ENCODE measurements at regions not wholly inside any gene's neighbourhood (a gene's known extent, or its start where the extent isn't known, plus 50 kb on each side); places are given as distances from the start of the nearest gene placed in this dataset.

DNA sequence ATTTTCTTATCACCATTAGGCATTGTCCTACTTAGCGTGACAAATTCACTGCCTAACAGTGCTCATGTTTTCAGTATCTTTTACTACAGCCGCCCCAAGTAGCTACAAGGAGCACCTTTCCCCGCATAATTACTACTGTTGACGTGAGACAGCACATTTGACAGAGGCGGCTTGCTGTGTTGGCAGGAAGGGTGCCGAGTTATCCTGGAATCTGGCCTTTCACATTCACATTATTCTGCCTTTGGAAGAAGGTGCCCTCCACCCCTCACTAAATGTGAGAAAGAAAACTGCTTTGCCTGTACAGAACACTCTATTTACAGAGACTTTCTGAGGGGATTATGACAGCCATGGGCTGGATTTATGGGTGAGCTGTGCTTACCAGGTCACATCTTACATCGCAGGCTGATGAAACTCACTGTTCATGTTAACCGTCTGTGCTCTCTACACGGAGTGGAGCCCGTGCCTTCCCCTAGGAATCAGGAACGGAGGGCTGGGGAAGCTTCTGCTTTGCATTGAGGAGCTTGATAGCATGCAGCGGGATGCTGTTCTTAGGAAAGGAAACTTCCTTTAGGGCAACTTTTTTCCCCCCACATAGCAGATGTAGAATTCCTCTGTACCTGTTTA is 148.0 kb upstream of the ZRANB2 start:
- intact Hi-C loops (cut with DNase I) = no loop called here
- no peak overlapping the region for H3K27ac ChIP-seq (replicated peaks in 1 of 4)
- WGBS = 57% methylated on average over 12 of the region's 12 CpGs
- no peaks in the 10 kb centered on the region for H3K9me3 ChIP-seq
- no peaks in the 10 kb centered on the region for H3K4me1 ChIP-seq
- no peak for TF ChIP-seq EP300 (IDR thresholded peaks at IDR 0.05)
- no peak for TF ChIP-seq CTCF (IDR thresholded peaks at IDR 0.05)
- no peak for TF ChIP-seq POLR2A (IDR thresholded peaks at IDR 0.05; ENCODE audit: low read depth)
- no peak for TF ChIP-seq POLR2AphosphoS5 (IDR thresholded peaks at IDR 0.05)
- no peak overlapping the region for H3K4me3 ChIP-seq
- no peak for DNase-seq (ENCODE audit: extremely low spot score)
- H3K36me3 ChIP-seq = no peaks in the 10 kb centered on the region
- H3K27me3 ChIP-seq = no peaks in the 10 kb centered on the region

DNA sequence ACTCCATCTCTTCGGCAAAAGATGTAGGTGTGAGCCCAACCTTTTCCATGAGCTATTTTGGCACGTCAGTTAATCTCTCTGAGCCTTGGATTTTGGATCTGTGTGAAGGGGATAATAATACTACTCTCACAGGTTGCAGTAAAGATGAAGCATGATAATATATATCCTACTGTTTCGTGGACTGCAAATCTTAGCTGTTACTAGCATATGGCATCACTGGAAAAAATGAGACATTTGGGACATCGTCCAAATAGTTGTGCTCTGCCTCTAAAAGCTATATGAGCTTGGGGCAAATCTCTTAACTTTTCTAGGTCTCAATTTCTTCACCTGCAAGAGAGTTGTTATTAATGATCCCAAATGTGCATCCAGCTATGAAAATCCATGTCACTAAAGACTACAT is 147.4 kb upstream of the ZRANB2 start:
- DNase-seq (ENCODE audit: extremely low spot score) = no peak
- H3K27me3 ChIP-seq = no peaks in the 10 kb centered on the region
- H3K36me3 ChIP-seq = no peaks in the 10 kb centered on the region
- WGBS = 85% methylated on average over 4 of the region's 4 CpGs
- no peaks in the 10 kb centered on the region for H3K4me1 ChIP-seq
- no peak overlapping the region for H3K4me3 ChIP-seq
- intact Hi-C loops (cut with DNase I) = no loop called here
- TF ChIP-seq POLR2AphosphoS5 (IDR thresholded peaks at IDR 0.05) = no peak
- TF ChIP-seq CTCF (IDR thresholded peaks at IDR 0.05) = no peak
- no peak for TF ChIP-seq POLR2A (IDR thresholded peaks at IDR 0.05; ENCODE audit: low read depth)
- TF ChIP-seq EP300 (IDR thresholded peaks at IDR 0.05) = no peak
- no peak overlapping the region for H3K27ac ChIP-seq (replicated peaks in 1 of 4)
- no peaks in the 10 kb centered on the region for H3K9me3 ChIP-seq

- DNase-seq (ENCODE audit: extremely low spot score) = no peak
- Histone ChIP-seq H3K9me3 (no peaks in the 10 kb centered on the region), H3K4me3 (no peak overlapping the region), H3K4me1 (no peaks in the 10 kb centered on the region), H3K36me3 (no peaks in the 10 kb centered on the region), H3K27ac (replicated peaks in 1 of 4) (no peak overlapping the region), H3K27me3 (no peaks in the 10 kb centered on the region)
- intact Hi-C loops (cut with DNase I) = no loop called here
- 82% methylated on average over 4 of the region's 4 CpGs for WGBS
- TF ChIP-seq POLR2AphosphoS5 (IDR thresholded peaks at IDR 0.05) (no peak), POLR2A (IDR thresholded peaks at IDR 0.05; ENCODE audit: low read depth) (no peak), CTCF (IDR thresholded peaks at IDR 0.05) (no peak), EP300 (IDR thresholded peaks at IDR 0.05) (no peak)
Observed at GRCh38 chr1:71224741-71225377, 144.0 kb upstream of the ZRANB2 start.

GRCh38 chr1:71223641-71224340 is 143.0 kb upstream of the ZRANB2 start:
- WGBS = 78% methylated on average over 7 of the region's 7 CpGs
- intact Hi-C loops (cut with DNase I) = no loop called here
- Histone ChIP-seq H3K27me3 (no peaks in the 10 kb centered on the region), H3K36me3 (no peaks in the 10 kb centered on the region), H3K4me1 (no peaks in the 10 kb centered on the region), H3K9me3 (no peaks in the 10 kb centered on the region), H3K27ac (replicated peaks in 1 of 4) (no peak overlapping the region), H3K4me3 (no peak overlapping the region)
- TF ChIP-seq POLR2AphosphoS5 (IDR thresholded peaks at IDR 0.05) (no peak), CTCF (IDR thresholded peaks at IDR 0.05) (no peak), POLR2A (IDR thresholded peaks at IDR 0.05; ENCODE audit: low read depth) (no peak), EP300 (IDR thresholded peaks at IDR 0.05) (no peak)
- no peak for DNase-seq (ENCODE audit: extremely low spot score)
